Spleen (tissue), 7 donors: ENCODE measurements at regions not wholly inside any gene's neighbourhood (a gene's known extent, or its start where the extent isn't known, plus 50 kb on each side); places are given as distances from the start of the nearest gene placed in this dataset.

ENCODE experiments used
- POLR2A ChIP-seq, 3 donors: fragments of 450-650 bp; IDR thresholded peaks; one replicate each; pipeline ENCODE4 v1.5.1; 2017; ENCODE audit warnings: antibody characterized with exemption in 3 of 3, mild to moderate bottlenecking in 1 of 3
- POLR2AphosphoS5 ChIP-seq, 3 donors: sonication (generic); formaldehyde crosslinking; IDR thresholded peaks; one replicate each; pipeline ENCODE4 v1.5.1; 2017; ENCODE audit warnings: antibody characterized with exemption in 3 of 3
- TF ChIP-seq, protein P1 (sequence below), 11 experiments: fragments of 200-600 bp in 7 of 11; fragments of 450-650 bp in 4 of 11; sonication (generic) in 4 of 11; IDR thresholded peaks in 8 of 11; conservative IDR thresholded peaks in 3 of 11; 1 replicate in 7 of 11; 2 replicates in 4 of 11; pipeline versions ENCODE4 v1.4.0 to v1.8.0; 2016 to 2021; ENCODE audit warnings: antibody characterized with exemption in 11 of 11, inconsistent platforms in 4 of 11, mild to moderate bottlenecking in 1 of 11
- donor health status: DM: no; HTN: no; CAD: no; lungs with moderate emphysema.
- donor health status: DM: no; HTN: no; CAD: no.
- donor health status: DM: no; HTN: no; CAD: no.

DNA sequence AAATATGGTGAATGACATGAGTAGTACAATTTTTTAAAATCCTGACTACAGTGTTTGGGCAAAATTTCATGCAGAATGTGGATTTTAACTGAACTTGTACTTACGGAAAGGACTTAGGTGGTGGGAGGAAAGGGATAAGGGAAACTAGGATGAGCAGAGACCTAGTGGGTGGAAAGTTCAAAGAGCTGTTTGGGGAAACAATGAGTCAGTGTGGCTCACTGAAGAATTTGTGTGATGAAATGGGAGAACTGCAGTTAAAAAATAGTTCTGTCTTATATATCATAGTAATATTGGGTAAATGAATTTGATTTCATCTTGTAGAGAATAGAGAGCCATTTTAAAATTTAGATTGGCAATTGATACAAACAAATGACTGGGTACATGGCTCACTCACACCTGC, 220.1 kb upstream of the CTAGE1 start:
- TF ChIP-seq, protein P1, sequence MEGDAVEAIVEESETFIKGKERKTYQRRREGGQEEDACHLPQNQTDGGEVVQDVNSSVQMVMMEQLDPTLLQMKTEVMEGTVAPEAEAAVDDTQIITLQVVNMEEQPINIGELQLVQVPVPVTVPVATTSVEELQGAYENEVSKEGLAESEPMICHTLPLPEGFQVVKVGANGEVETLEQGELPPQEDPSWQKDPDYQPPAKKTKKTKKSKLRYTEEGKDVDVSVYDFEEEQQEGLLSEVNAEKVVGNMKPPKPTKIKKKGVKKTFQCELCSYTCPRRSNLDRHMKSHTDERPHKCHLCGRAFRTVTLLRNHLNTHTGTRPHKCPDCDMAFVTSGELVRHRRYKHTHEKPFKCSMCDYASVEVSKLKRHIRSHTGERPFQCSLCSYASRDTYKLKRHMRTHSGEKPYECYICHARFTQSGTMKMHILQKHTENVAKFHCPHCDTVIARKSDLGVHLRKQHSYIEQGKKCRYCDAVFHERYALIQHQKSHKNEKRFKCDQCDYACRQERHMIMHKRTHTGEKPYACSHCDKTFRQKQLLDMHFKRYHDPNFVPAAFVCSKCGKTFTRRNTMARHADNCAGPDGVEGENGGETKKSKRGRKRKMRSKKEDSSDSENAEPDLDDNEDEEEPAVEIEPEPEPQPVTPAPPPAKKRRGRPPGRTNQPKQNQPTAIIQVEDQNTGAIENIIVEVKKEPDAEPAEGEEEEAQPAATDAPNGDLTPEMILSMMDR (IDR thresholded peaks at IDR 0.05 in 8 of 11, conservative IDR thresholded peaks at IDR 0.05 in 3 of 11): no peak
- no peak for TF ChIP-seq POLR2A (IDR thresholded peaks at IDR 0.05)
- no peak for TF ChIP-seq POLR2AphosphoS5 (IDR thresholded peaks at IDR 0.05)
